Tibial nerve (tissue), 3 donors: ENCODE measurements at regions not wholly inside any gene's neighbourhood (a gene's known extent, or its start where the extent isn't known, plus 50 kb on each side); places are given as distances from the start of the nearest gene placed in this dataset.

Source experiments
- POLR2A ChIP-seq, 2 donors: fragments of 450-650 bp; IDR thresholded peaks; one replicate each; pipeline ENCODE4 v1.6.1; 2017; ENCODE audit warnings: antibody characterized with exemption in 2 of 2, mild to moderate bottlenecking in 2 of 2, moderate library complexity in 2 of 2
- TF ChIP-seq, protein P1 (sequence below), 5 experiments: fragments of 200-600 bp in 3 of 5; fragments of 450-650 bp in 2 of 5; sonication (generic) in 3 of 5; IDR thresholded peaks; one replicate each; pipeline ENCODE4 v1.5.1; 2016 to 2019; ENCODE audit warnings: antibody characterized with exemption in 5 of 5, mild to moderate bottlenecking in 3 of 5, moderate library complexity in 2 of 5

DNA sequence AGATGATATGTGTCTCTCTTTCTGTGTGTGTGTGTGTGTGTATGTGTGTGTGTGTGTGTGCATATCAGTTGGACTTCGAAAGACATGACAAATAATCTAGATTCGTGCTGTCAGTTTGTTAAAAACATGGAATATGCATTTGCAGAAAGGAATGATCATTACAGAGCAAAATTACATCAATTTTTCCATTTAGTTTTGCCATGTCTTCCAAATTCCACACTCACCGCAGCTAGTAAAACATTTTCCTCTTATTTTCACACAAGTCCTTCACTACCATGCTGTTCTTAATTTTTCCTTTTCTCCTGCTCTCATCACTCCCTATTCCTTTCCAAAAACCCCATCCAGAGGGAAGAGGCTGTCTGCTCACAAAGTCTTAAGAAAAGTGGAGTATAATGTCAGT, 1191.4 kb upstream of the SLC39A10 start:
- TF ChIP-seq, protein P1, sequence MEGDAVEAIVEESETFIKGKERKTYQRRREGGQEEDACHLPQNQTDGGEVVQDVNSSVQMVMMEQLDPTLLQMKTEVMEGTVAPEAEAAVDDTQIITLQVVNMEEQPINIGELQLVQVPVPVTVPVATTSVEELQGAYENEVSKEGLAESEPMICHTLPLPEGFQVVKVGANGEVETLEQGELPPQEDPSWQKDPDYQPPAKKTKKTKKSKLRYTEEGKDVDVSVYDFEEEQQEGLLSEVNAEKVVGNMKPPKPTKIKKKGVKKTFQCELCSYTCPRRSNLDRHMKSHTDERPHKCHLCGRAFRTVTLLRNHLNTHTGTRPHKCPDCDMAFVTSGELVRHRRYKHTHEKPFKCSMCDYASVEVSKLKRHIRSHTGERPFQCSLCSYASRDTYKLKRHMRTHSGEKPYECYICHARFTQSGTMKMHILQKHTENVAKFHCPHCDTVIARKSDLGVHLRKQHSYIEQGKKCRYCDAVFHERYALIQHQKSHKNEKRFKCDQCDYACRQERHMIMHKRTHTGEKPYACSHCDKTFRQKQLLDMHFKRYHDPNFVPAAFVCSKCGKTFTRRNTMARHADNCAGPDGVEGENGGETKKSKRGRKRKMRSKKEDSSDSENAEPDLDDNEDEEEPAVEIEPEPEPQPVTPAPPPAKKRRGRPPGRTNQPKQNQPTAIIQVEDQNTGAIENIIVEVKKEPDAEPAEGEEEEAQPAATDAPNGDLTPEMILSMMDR (IDR thresholded peaks at IDR 0.05): no peak
- TF ChIP-seq POLR2A (IDR thresholded peaks at IDR 0.05): no peak
